Muscle layer of duodenum (tissue), 2 donors: ENCODE measurements at regions not wholly inside any gene's neighbourhood (a gene's known extent, or its start where the extent isn't known, plus 50 kb on each side); places are given as distances from the start of the nearest gene placed in this dataset.

Experiments used
- H3K27ac ChIP-seq: one replicate; pipeline ENCODE4 v1.7.0; 2013; ENCODE audit warnings: mild to moderate bottlenecking, low read length
- H3K27me3 ChIP-seq: one replicate; pipeline ENCODE4 v1.7.0; 2013; ENCODE audit warnings: low read depth, mild to moderate bottlenecking, control low read depth, low read length
- H3K36me3 ChIP-seq, 2 donors: one replicate each; pipeline ENCODE4 v1.7.0; 2013; ENCODE audit warnings: low read length in 2 of 2, control low read depth in 1 of 2, mild to moderate bottlenecking in 1 of 2; ENCODE audit not compliant: insufficient read depth in 2 of 2, control insufficient read depth in 1 of 2
- H3K4me1 ChIP-seq, 2 donors: one replicate each; pipeline ENCODE4 v1.7.0; 2013; ENCODE audit warnings: low read length in 2 of 2, mild to moderate bottlenecking in 2 of 2, control low read depth in 1 of 2, moderate library complexity in 1 of 2; ENCODE audit not compliant: insufficient read depth in 2 of 2, control insufficient read depth in 1 of 2
- H3K4me3 ChIP-seq, 2 donors: one replicate each; pipeline ENCODE4 v1.7.0; 2013; ENCODE audit warnings: low read length in 2 of 2, low read depth in 1 of 2, mild to moderate bottlenecking in 1 of 2
- H3K9me3 ChIP-seq, 2 donors: one replicate each; pipeline ENCODE4 v1.7.0; 2013; ENCODE audit warnings: low read length in 2 of 2, control low read depth in 1 of 2, mild to moderate bottlenecking in 1 of 2; ENCODE audit not compliant: control insufficient read depth in 1 of 2
- donor health status: healthy.

DNA sequence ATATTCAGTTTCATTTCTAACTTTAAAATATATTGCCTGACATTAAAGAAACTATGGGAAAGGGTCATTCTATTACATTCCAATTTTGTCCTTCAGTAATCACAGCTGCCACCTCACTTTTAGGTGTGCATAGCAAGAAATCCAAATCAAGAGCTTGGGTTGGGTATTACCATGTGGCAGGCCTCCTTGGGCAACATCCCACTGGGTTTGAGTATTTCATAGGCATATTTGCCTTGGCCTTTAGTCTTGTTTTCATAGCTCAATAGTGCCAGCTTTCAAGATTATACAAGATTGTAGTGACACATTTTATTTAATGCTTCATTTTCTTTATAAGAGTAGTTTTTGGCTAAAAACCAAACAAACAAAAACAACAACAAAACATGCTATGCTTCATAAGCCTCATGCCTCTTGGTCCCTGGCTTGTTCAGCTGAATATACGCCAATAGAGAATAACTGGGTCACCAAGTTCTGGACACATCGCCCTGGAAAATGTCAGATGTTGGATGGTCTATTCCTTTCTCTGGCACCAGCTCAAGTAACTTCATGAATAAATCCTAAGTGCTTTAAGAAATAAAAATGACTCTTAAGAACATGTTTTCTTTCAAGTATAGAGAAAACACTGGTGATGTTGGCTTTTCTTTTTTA is 167.4 kb upstream of the STARD13 start:
- no peaks in the 10 kb centered on the region for H3K9me3 ChIP-seq
- H3K4me3 ChIP-seq: no peak overlapping the region
- H3K36me3 ChIP-seq: no peaks in the 10 kb centered on the region
- H3K27ac ChIP-seq: no peak overlapping the region
- H3K27me3 ChIP-seq: no peaks in the 10 kb centered on the region
- H3K4me1 ChIP-seq: peaks cover 0 to 22% of the 10 kb centered on the region in 2 donors

- peaks cover 0 to 22% of the 10 kb centered on the region in 2 donors for H3K4me1 ChIP-seq
- H3K9me3 ChIP-seq: no peaks in the 10 kb centered on the region
- H3K36me3 ChIP-seq: no peaks in the 10 kb centered on the region
- no peak overlapping the region for H3K4me3 ChIP-seq
- no peaks in the 10 kb centered on the region for H3K27me3 ChIP-seq
- H3K27ac ChIP-seq: no peak overlapping the region
Observed at GRCh38 chr13:33453936-33454335, 168.4 kb upstream of the STARD13 start.

DNA sequence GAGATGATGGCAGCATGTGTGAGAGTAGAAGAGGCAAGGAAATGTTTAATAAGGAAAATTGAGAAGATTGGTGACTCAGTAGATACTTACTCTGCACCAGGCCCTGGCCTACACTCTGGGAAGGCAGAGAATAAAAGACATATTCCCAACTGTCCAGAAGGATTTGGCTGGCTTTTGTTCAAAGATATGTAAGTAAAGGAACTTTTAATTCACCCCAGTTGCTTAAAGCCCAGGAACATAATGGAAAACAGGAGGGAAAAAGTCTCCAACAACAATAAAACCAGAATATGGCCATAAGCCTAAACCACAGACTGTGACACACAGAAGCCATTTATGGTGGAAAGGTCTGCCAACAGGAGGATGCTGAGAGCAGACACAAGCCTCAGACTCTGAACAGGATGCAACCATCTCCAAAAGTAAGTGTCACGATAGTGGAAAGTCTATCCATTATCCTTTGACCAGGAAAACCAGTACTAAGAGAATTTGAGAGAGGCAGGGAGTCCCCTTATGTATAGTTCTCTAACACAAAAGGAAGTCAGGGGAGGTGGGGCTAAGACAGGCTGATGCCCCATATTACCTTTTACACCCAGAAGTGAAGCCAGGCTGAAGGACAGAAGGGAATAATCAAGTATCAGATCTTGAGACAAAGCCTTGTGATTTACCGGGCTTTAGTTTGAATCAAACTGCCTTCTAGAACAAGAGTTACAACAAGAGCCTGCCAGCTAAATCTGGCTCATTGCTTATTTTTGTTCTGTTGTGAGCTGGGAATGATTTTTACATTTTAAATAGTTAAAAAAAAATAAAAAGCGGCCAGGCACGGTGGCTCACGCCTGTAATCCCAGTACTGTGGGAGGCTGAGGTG is 169.5 kb upstream of the STARD13 start:
- Histone ChIP-seq H3K4me3 (no peak overlapping the region), H3K4me1 (peaks cover 0 to 22% of the 10 kb centered on the region in 2 donors), H3K27me3 (no peaks in the 10 kb centered on the region), H3K9me3 (no peaks in the 10 kb centered on the region), H3K36me3 (no peaks in the 10 kb centered on the region), H3K27ac (no peak overlapping the region)

GRCh38 chr13:33459702-33460101 is 174.1 kb upstream of the STARD13 start:
- no peak overlapping the region for H3K27ac ChIP-seq
- H3K4me3 ChIP-seq: no peak overlapping the region
- no peaks in the 10 kb centered on the region for H3K36me3 ChIP-seq
- H3K27me3 ChIP-seq: no peaks in the 10 kb centered on the region
- no peaks in the 10 kb centered on the region for H3K9me3 ChIP-seq
- peaks cover 0 to 2% of the 10 kb centered on the region in 2 donors for H3K4me1 ChIP-seq

- Histone ChIP-seq H3K27me3 (no peaks in the 10 kb centered on the region), H3K4me1 (no peaks in the 10 kb centered on the region), H3K9me3 (no peaks in the 10 kb centered on the region), H3K27ac (no peak overlapping the region), H3K4me3 (no peak overlapping the region), H3K36me3 (no peaks in the 10 kb centered on the region)
Observed at GRCh38 chr13:33462109-33462508, 176.6 kb upstream of the STARD13 start.

DNA sequence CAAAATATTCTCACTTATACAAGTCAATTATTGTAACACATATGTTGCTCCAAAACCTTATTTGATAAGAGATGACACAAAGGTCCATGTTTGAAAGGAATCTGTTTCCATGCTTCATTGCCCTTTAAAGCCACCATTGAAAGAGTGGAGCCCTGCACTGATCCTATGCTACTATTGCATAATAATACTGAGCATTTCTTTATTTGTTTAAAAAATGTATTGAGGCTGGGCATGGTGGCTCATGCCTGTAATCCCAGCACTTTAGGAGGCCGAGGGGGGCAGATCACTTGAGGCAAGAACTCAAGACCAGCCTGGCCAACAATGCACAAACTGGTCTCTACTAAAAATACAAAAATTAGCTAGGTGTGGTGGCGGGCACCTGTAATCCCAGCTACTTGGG is 178.8 kb upstream of the STARD13 start:
- Histone ChIP-seq H3K36me3 (no peaks in the 10 kb centered on the region), H3K9me3 (no peaks in the 10 kb centered on the region), H3K4me1 (no peaks in the 10 kb centered on the region), H3K4me3 (no peak overlapping the region), H3K27me3 (no peaks in the 10 kb centered on the region), H3K27ac (no peak overlapping the region)

DNA sequence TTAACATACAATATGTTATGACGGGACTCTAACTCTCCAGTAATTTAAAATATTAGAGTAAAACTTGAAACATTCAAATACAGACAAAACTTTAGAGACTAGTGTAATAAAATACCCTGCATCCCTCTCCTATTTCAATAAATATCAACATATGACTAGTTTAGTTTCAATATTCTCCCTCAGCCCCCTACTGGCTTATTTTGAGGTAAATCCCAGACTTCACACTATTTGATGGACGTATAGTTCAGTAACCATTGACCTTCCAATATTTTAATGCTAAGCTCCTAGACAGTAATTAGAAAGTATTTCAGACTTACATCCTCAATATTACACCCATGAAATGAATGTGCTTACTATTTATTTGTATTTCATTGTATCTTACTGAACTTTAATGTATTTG is 180.7 kb upstream of the STARD13 start:
- Histone ChIP-seq H3K36me3 (no peaks in the 10 kb centered on the region), H3K9me3 (no peaks in the 10 kb centered on the region), H3K4me1 (no peaks in the 10 kb centered on the region), H3K4me3 (no peak overlapping the region), H3K27ac (no peak overlapping the region), H3K27me3 (no peaks in the 10 kb centered on the region)

GRCh38 chr13:33467556-33467955 is 182.0 kb upstream of the STARD13 start:
- Histone ChIP-seq H3K27ac (no peak overlapping the region), H3K4me3 (no peak overlapping the region), H3K4me1 (no peaks in the 10 kb centered on the region), H3K9me3 (no peaks in the 10 kb centered on the region), H3K36me3 (no peaks in the 10 kb centered on the region), H3K27me3 (no peaks in the 10 kb centered on the region)

GRCh38 chr13:33471204-33471603 is 185.6 kb upstream of the STARD13 start:
- Histone ChIP-seq H3K4me3 (no peak overlapping the region), H3K4me1 (no peaks in the 10 kb centered on the region), H3K9me3 (peaks cover 0 to 3% of the 10 kb centered on the region in 2 donors), H3K36me3 (peaks cover 0 to 4% of the 10 kb centered on the region in 2 donors), H3K27ac (no peak overlapping the region), H3K27me3 (no peaks in the 10 kb centered on the region)

- Histone ChIP-seq H3K27me3 (no peaks in the 10 kb centered on the region), H3K4me1 (no peaks in the 10 kb centered on the region), H3K4me3 (no peak overlapping the region), H3K36me3 (peaks cover 0 to 4% of the 10 kb centered on the region in 2 donors), H3K27ac (no peak overlapping the region), H3K9me3 (peaks cover 4 to 5% of the 10 kb centered on the region in 2 donors)
Observed at GRCh38 chr13:33472446-33472845, 186.9 kb upstream of the STARD13 start.

DNA sequence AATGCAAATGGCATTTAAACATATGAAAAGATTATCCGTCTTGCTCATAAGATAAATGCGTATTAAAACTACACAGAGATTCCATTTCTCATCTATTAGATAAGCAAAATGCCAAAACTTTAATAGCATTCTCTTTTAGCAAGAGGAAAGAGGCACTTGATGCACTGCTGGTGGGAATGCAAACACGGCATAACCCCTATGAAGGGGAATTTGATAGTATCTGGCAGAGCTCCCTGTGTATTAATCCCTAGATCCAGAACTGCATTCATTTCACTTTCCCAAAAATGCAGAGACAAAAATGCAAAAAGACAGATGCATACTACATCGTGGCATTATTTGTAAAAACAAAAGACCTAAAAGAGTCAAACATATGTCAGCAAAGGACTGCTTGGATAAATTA is 193.6 kb upstream of the STARD13 start:
- Histone ChIP-seq H3K4me3 (no peak overlapping the region), H3K27ac (no peak overlapping the region)

More for the DNA sequence above, 193.6 kb upstream of the STARD13 start:
- Histone ChIP-seq H3K4me1 (no peaks in the 10 kb centered on the region), H3K27me3 (no peaks in the 10 kb centered on the region), H3K9me3 (peaks cover 5 to 11% of the 10 kb centered on the region in 2 donors), H3K36me3 (no peaks in the 10 kb centered on the region)
